ENCODE measurements at regions not wholly inside any gene's neighbourhood (a gene's known extent, or its start where the extent isn't known, plus 50 kb on each side); places are given as distances from the start of the nearest gene placed in this dataset.

DNA sequence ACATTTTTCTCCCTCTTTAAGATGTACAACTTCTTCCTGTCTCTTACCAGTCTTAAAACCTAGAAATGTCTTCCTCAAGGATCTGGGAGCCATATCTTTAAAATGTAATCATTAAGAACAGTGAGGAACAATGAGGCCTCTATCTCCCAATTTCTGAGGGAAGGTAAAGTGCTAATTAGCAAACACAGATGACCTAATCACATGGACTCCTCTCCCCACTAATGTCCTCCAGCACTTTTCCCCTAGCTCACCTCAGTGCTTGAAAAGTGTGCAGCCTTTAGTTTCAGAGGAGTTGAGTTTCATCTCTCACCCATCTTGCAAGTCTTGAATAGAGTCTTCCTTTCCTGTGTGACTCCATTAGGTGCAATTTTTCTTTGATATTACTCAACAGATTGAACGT is 771.0 kb downstream of the PDCD6IP start:
- no peaks in the 10 kb centered on the region for H3K9me3 ChIP-seq (ENCODE audit: control insufficient read depth, low read depth, low read length)
- H3K4me3 ChIP-seq (ENCODE audit: control insufficient read depth in 2 of 3, extremely low read depth in 1 of 3, insufficient read depth in 2 of 3, low read depth in 1 of 3, low read length in 3 of 3) = no peak overlapping the region
- FAIRE-seq (no peak), DNase-seq (ENCODE audit: low read depth, low spot score) (no peak)
- H3K36me3 ChIP-seq (ENCODE audit: control insufficient read depth in 2 of 2, extremely low read depth in 1 of 2, insufficient read depth in 2 of 2, low read length in 2 of 2) = no peaks in the 10 kb centered on the region
- H3K9me1 ChIP-seq (ENCODE audit: control insufficient read depth, extremely low read depth, insufficient read depth, low read length) = no peaks in the 10 kb centered on the region
- dilution Hi-C loops (cut with MboI; ENCODE audit: extremely low pct_ligation_motif_present, low sequenced_read_pairs) = no loop called here
- H3K9ac ChIP-seq (ENCODE audit: control insufficient read depth, extremely low read depth, insufficient read depth, low read length) = no peak overlapping the region
- no peaks in the 10 kb centered on the region for H3K27me3 ChIP-seq (ENCODE audit: control insufficient read depth, extremely low read depth, insufficient read depth, low read length)
- no peak for TF ChIP-seq EZH2 (IDR thresholded peaks at IDR 0.05; ENCODE audit: low read length)
- TF ChIP-seq, protein P1, sequence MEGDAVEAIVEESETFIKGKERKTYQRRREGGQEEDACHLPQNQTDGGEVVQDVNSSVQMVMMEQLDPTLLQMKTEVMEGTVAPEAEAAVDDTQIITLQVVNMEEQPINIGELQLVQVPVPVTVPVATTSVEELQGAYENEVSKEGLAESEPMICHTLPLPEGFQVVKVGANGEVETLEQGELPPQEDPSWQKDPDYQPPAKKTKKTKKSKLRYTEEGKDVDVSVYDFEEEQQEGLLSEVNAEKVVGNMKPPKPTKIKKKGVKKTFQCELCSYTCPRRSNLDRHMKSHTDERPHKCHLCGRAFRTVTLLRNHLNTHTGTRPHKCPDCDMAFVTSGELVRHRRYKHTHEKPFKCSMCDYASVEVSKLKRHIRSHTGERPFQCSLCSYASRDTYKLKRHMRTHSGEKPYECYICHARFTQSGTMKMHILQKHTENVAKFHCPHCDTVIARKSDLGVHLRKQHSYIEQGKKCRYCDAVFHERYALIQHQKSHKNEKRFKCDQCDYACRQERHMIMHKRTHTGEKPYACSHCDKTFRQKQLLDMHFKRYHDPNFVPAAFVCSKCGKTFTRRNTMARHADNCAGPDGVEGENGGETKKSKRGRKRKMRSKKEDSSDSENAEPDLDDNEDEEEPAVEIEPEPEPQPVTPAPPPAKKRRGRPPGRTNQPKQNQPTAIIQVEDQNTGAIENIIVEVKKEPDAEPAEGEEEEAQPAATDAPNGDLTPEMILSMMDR (optimal IDR thresholded peaks at IDR 0.05 in 1 of 3, IDR thresholded peaks at IDR 0.05 in 1 of 3, conservative IDR thresholded peaks at IDR 0.05 in 1 of 3; ENCODE audit: extremely low read depth in 1 of 3, insufficient read depth in 2 of 3, low read length in 3 of 3) = no peak
- no peak overlapping the region for H2AFZ ChIP-seq (ENCODE audit: control insufficient read depth, low read length)
- no peaks in the 10 kb centered on the region for H4K20me1 ChIP-seq (ENCODE audit: control insufficient read depth, extremely low read depth, insufficient read depth, low read length)
- no peak overlapping the region for H3K27ac ChIP-seq (ENCODE audit: control insufficient read depth, insufficient read depth, low read length)
- no peaks in the 10 kb centered on the region for H3K79me2 ChIP-seq (ENCODE audit: control insufficient read depth, insufficient read depth, low read length)
- H3K4me1 ChIP-seq (ENCODE audit: control insufficient read depth, extremely low read depth, insufficient read depth, low read length) = no peaks in the 10 kb centered on the region
- no peak overlapping the region for H3K4me2 ChIP-seq (ENCODE audit: control insufficient read depth, extremely low read depth, insufficient read depth, low read depth, low read length)

DNA sequence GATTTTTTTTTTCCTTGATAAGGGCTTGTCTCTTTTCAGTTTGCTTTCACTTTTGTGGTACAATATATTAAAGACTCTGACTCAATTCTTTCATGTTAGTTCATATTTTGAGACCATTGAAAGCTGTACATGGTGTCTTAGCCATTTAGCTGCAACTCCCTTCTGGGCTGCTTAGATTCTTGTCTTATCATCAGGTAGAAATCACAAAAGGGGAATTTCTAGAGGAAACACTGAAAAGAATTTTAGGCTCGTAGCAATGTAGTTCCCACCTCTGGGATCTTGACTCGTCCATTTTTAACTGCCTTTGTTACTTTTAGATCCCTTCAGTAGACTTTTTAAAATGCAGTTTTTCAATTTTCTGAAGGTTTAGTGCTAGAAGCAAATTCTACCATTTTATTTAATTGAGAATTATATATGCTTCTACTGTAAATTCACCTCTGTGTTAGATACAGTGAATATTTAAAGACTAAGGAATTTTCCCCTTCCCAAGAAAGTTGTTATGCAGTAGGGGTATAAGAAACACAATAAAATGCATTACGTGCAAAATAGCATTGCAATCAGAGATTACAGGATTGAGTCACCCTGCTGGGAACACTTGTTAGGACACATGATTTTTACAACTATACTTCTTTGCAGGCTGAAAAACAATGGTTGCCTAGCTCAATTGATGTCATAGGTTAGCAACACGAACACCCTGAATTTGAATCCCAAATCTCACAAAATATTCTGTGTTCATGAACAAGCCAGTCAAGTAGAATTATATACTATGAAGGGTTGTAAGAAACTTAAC is 772.7 kb downstream of the PDCD6IP start:
- Histone ChIP-seq H3K9me1 (ENCODE audit: control insufficient read depth, extremely low read depth, insufficient read depth, low read length) (no peaks in the 10 kb centered on the region), H3K27me3 (ENCODE audit: control insufficient read depth, extremely low read depth, insufficient read depth, low read length) (no peaks in the 10 kb centered on the region), H3K9ac (ENCODE audit: control insufficient read depth, extremely low read depth, insufficient read depth, low read length) (no peak overlapping the region), H3K4me3 (ENCODE audit: control insufficient read depth in 2 of 3, extremely low read depth in 1 of 3, insufficient read depth in 2 of 3, low read depth in 1 of 3, low read length in 3 of 3) (no peak overlapping the region), H2AFZ (ENCODE audit: control insufficient read depth, low read length) (no peak overlapping the region), H3K79me2 (ENCODE audit: control insufficient read depth, insufficient read depth, low read length) (no peaks in the 10 kb centered on the region), H3K4me2 (ENCODE audit: control insufficient read depth, extremely low read depth, insufficient read depth, low read depth, low read length) (no peak overlapping the region), H4K20me1 (ENCODE audit: control insufficient read depth, extremely low read depth, insufficient read depth, low read length) (no peaks in the 10 kb centered on the region), H3K9me3 (ENCODE audit: control insufficient read depth, low read depth, low read length) (no peaks in the 10 kb centered on the region), H3K4me1 (ENCODE audit: control insufficient read depth, extremely low read depth, insufficient read depth, low read length) (no peaks in the 10 kb centered on the region), H3K27ac (ENCODE audit: control insufficient read depth, insufficient read depth, low read length) (no peak overlapping the region), H3K36me3 (ENCODE audit: control insufficient read depth in 2 of 2, extremely low read depth in 1 of 2, insufficient read depth in 2 of 2, low read length in 2 of 2) (no peaks in the 10 kb centered on the region)
- DNase-seq (ENCODE audit: low read depth, low spot score) (no peak), FAIRE-seq (no peak)
- dilution Hi-C loops (cut with MboI; ENCODE audit: extremely low pct_ligation_motif_present, low sequenced_read_pairs) = no loop called here
- no peak for TF ChIP-seq EZH2 (IDR thresholded peaks at IDR 0.05; ENCODE audit: low read length)
- TF ChIP-seq, protein P1 (optimal IDR thresholded peaks at IDR 0.05 in 1 of 3, IDR thresholded peaks at IDR 0.05 in 1 of 3, conservative IDR thresholded peaks at IDR 0.05 in 1 of 3; ENCODE audit: extremely low read depth in 1 of 3, insufficient read depth in 2 of 3, low read length in 3 of 3) = no peak

All from keratinocyte (primary cell).